ENCODE measurements at regions not wholly inside any gene's neighbourhood (a gene's known extent, or its start where the extent isn't known, plus 50 kb on each side); places are given as distances from the start of the nearest gene placed in this dataset.

GRCh38 chr7:47142867-47143175 is 439.1 kb downstream of the TNS3 start:
- TF ChIP-seq, protein P1, sequence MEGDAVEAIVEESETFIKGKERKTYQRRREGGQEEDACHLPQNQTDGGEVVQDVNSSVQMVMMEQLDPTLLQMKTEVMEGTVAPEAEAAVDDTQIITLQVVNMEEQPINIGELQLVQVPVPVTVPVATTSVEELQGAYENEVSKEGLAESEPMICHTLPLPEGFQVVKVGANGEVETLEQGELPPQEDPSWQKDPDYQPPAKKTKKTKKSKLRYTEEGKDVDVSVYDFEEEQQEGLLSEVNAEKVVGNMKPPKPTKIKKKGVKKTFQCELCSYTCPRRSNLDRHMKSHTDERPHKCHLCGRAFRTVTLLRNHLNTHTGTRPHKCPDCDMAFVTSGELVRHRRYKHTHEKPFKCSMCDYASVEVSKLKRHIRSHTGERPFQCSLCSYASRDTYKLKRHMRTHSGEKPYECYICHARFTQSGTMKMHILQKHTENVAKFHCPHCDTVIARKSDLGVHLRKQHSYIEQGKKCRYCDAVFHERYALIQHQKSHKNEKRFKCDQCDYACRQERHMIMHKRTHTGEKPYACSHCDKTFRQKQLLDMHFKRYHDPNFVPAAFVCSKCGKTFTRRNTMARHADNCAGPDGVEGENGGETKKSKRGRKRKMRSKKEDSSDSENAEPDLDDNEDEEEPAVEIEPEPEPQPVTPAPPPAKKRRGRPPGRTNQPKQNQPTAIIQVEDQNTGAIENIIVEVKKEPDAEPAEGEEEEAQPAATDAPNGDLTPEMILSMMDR (IDR thresholded peaks at IDR 0.05): no peak
- TF ChIP-seq ELF4 (CRISPR knock-in tag; IDR thresholded peaks at IDR 0.05; ENCODE audit: low read depth): no peak
